Retinal pigment epithelial cell (primary cell): ENCODE measurements at regions not wholly inside any gene's neighbourhood (a gene's known extent, or its start where the extent isn't known, plus 50 kb on each side); places are given as distances from the start of the nearest gene placed in this dataset.

Experiments
- DNase-seq: peaks from one replicate; pipeline ENCODE4 v3.0.0-alpha.2; 2010; ENCODE audit warnings: low read depth
- H3K4me3 ChIP-seq: 2 replicates; pipeline ENCODE4 v1.5.1; 2011; ENCODE audit warnings: mild to moderate bottlenecking, low read length, control low read depth, moderate library complexity
- CTCF ChIP-seq: conservative IDR thresholded peaks from 2 replicates; pipeline ENCODE4 v1.5.1; 2011; ENCODE audit warnings: low read depth, low read length, control low read depth, inconsistent platforms

- no peak for TF ChIP-seq CTCF
- no peak overlapping the region for H3K4me3 ChIP-seq
- no peak for DNase-seq
Observed at GRCh38 chr2:18467749-18468360, 92.6 kb downstream of the RDH14 start.

GRCh38 chr2:18465979-18466378 lies 94.5 kb downstream of the RDH14 start:
- no peak overlapping the region for H3K4me3 ChIP-seq
- no peak for TF ChIP-seq CTCF
- no peak for DNase-seq

- TF ChIP-seq CTCF, result no peak
- H3K4me3 ChIP-seq, result no peak overlapping the region
- no peak for DNase-seq
Observed at GRCh38 chr2:18464913-18465312, 95.5 kb downstream of the RDH14 start.

- no peak for DNase-seq
- TF ChIP-seq CTCF, result no peak
- no peak overlapping the region for H3K4me3 ChIP-seq
Observed at GRCh38 chr2:18456026-18456425, 104.4 kb downstream of the RDH14 start.

GRCh38 chr2:18455236-18455862 lies 105.1 kb downstream of the RDH14 start:
- peak; percentile 69 for TF ChIP-seq CTCF
- peak; percentile 4 for DNase-seq
- no peak overlapping the region for H3K4me3 ChIP-seq

- DNase-seq, result no peak
- TF ChIP-seq CTCF, result no peak
- H3K4me3 ChIP-seq, result no peak overlapping the region
Observed at GRCh38 chr2:18454692-18455235, 105.7 kb downstream of the RDH14 start.

- H3K4me3 ChIP-seq, result no peak overlapping the region
- no peak for TF ChIP-seq CTCF
- DNase-seq, result no peak
Observed at GRCh38 chr2:18446715-18447114, 113.7 kb downstream of the RDH14 start.
